ENCODE measurements at regions not wholly inside any gene's neighbourhood (a gene's known extent, or its start where the extent isn't known, plus 50 kb on each side); places are given as distances from the start of the nearest gene placed in this dataset.
"Not testable (repeated sequence)": the region's sequence is repeated elsewhere in the genome, so short reads cannot be mapped to it uniquely, and the experiment has no call there.

DNA sequence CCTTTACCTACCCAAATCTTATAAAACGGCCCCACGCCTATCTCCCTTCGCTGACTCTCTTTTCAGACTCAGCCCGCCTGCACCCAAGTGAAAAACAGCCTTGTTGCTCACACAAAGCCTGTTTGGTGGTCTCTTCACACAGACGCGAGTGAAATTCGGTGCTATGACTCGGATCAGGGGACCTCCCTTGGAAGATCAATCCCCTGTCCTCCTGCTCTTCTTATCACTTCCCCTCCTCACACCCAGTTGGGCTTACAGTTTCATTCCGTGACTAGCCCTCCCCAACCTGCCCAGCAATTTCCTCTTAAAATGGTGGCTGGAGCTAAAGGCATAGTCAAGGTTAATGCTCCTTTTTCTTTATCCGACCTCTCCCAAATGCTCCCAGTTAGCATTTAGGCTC lies 68.5 kb upstream of the ABCB5 start:
- TF ChIP-seq RFX5 (IDR thresholded peaks at IDR 0.05; ENCODE audit: low read depth, low read length); POLR2A (IDR thresholded peaks at IDR 0.05; ENCODE audit: low read depth, low read length); RCOR1 (IDR thresholded peaks at IDR 0.05; ENCODE audit: insufficient replicate concordance, low read length); CEBPB (IDR thresholded peaks at IDR 0.05; ENCODE audit: low read depth, low read length); RAD21 (IDR thresholded peaks at IDR 0.05; ENCODE audit: low read length); FOS (IDR thresholded peaks at IDR 0.05; ENCODE audit: low read depth, low read length); NFE2L2 (IDR thresholded peaks at IDR 0.05; ENCODE audit: low read depth, low read length): not testable (repeated sequence)
- TF ChIP-seq, protein P1, sequence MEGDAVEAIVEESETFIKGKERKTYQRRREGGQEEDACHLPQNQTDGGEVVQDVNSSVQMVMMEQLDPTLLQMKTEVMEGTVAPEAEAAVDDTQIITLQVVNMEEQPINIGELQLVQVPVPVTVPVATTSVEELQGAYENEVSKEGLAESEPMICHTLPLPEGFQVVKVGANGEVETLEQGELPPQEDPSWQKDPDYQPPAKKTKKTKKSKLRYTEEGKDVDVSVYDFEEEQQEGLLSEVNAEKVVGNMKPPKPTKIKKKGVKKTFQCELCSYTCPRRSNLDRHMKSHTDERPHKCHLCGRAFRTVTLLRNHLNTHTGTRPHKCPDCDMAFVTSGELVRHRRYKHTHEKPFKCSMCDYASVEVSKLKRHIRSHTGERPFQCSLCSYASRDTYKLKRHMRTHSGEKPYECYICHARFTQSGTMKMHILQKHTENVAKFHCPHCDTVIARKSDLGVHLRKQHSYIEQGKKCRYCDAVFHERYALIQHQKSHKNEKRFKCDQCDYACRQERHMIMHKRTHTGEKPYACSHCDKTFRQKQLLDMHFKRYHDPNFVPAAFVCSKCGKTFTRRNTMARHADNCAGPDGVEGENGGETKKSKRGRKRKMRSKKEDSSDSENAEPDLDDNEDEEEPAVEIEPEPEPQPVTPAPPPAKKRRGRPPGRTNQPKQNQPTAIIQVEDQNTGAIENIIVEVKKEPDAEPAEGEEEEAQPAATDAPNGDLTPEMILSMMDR (conservative IDR thresholded peaks at IDR 0.05; ENCODE audit: low read depth, low read length): not testable (repeated sequence)
